HG02938 (cell line): ENCODE measurements at regions not wholly inside any gene's neighbourhood (a gene's known extent, or its start where the extent isn't known, plus 50 kb on each side); places are given as distances from the start of the nearest gene placed in this dataset.
"Not testable (repeated sequence)": the region's sequence is repeated elsewhere in the genome, so short reads cannot be mapped to it uniquely, and the experiment has no call there.

ENCODE experiments used
- ATAC-seq: cut with Tn5 transposase; IDR thresholded peaks from one replicate; pipeline ENCODE4 v1.9.1; 2021; ENCODE audit warnings: mild to moderate bottlenecking, moderate library complexity; ENCODE audit not compliant: unreplicated experiment

DNA sequence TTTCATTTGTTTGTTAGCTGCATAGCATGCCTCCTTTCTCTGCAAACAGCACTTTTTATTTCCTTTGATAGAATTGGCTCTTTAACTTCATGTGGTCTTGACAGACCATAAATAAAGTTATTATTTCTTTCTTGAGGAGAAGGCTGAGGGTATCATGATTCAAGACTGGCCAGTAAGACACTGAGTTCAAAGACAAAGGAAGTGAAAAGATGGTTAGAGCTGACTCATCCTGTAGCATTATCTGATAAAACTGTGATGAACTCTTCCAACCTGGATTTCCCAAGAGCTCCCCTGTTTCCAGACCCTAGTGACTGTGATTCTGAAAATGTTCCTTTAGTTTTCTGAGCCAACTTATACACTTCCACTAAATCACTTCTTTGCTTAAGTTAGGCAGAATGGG lies 179.3 kb upstream of the FAT3 start:
- ATAC-seq = no peak

- no peak for ATAC-seq
Measured at GRCh38 chr11:92035488-92035887, 189.1 kb upstream of the FAT3 start.

GRCh38 chr11:92027136-92027535 lies 197.5 kb upstream of the FAT3 start:
- ATAC-seq = not testable (repeated sequence)

GRCh38 chr11:92026664-92027063 lies 198.0 kb upstream of the FAT3 start:
- ATAC-seq = no peak

- ATAC-seq = no peak
Measured at GRCh38 chr11:92024788-92025187, 199.8 kb upstream of the FAT3 start.

GRCh38 chr11:92022499-92022898 lies 202.1 kb upstream of the FAT3 start:
- no peak for ATAC-seq

- no peak for ATAC-seq
Measured at GRCh38 chr11:92018332-92018731, 206.3 kb upstream of the FAT3 start.

GRCh38 chr11:92008249-92008648 lies 216.4 kb upstream of the FAT3 start:
- ATAC-seq = no peak

- ATAC-seq = no peak
Measured at GRCh38 chr11:92002568-92002967, 222.1 kb upstream of the FAT3 start.

DNA sequence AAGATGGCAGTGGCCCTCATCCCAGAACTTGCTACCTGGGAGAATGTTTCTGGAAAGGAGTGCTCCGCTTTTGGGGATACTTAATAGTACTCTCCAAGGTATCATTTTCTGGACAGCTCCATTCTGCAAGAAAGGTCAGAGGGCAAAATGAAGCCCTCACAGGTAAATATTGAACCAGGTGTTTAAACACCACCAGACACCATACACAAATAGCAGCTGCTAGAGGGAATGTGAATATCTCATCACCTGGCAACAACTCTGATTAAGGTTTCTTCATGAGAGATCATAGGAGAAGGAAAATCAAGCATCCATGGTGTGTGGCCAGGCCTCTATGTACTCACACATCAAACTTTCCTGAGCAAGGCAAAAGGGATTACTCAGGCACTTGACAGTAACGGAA lies 226.1 kb upstream of the FAT3 start:
- no peak for ATAC-seq

DNA sequence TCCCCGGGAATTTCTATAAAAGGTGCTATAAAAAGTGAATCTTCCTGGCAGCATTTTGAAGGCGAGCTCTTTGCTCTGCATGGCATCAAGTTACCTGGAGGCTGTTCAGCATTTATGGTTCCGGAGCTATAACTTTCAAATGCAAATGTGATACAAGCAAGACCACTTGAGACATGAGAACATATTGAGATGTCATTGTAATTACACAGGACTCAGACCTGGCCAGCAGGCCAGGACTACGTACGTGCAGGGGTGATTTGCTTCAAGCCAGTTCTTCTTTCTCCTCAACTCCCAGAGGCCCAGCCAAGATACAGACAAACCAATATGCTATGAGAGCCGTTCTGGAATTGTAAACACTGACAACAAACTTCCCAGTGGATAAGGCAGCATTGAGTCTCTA lies 227.4 kb upstream of the FAT3 start:
- ATAC-seq = no peak

- no peak for ATAC-seq
Measured at GRCh38 chr11:91996526-91996925, 228.1 kb upstream of the FAT3 start.

- ATAC-seq = not testable (repeated sequence)
Measured at GRCh38 chr11:91988443-91988842, 236.2 kb upstream of the FAT3 start.

DNA sequence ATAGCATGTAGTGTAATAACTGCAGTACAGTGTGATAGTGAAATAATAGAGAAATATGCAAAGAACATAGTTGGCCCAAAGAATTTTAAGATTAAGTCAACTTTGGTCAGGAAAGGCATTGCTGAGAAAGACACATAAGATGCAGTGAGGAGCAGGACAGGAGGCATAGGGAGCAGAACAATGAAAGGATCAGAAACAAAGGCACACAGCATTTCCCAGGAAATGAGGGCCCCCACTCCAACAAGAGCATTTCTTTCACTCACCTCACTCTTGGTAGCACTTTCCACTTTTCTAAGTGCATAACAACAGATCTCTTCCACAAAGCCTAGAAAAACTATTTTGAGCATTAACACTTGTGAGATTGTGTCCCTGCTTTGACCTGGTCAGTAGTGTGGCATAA lies 238.4 kb upstream of the FAT3 start:
- no peak for ATAC-seq

DNA sequence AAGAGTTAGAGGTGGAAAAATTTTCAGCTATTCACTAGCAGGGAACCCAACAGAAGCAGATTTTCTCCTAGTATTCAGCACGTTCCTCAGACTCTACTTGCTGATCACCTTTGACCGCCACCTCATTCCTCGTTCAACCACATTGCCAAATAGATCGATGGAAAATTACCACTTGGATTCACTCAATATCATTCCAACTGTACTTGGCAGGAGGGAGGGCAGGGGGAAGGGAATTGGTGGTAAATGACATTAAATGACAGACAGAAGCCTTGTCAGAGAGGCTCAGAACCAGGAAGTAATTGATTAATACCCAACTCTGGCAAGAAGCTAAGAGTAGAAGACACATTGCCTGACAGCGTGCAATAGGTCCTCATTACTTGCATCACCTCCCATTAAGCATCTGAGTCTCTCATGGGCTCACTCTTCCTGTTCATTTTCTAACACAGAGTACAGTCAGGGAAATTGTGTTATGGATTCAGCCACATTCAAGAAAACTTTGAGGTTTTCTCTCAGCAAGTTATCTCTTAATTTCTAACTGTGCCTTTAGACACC lies 240.5 kb upstream of the FAT3 start:
- ATAC-seq = no peak

DNA sequence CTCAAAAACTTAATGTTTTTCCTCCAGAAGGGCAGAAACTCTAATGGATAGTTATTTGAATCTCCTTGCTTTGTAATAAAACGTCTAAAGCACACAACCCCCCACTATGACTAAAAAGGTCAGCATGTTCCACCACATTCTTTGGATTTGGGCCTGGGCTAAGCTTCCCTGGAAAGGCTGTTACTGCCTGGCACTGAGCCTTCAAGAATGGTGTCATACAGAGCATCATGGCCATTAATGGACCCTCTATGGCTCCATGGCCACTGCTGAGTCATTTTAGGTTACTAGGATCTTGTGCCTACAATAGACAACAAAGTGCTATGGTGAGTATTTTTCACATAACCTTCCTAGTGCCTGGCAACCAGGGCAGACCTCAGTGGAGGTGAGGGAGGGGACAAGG lies 242.6 kb upstream of the FAT3 start:
- no peak for ATAC-seq

- no peak for ATAC-seq
Measured at GRCh38 chr11:91979775-91980174, 244.8 kb upstream of the FAT3 start.

- no peak for ATAC-seq
Measured at GRCh38 chr11:91978747-91979146, 245.9 kb upstream of the FAT3 start.

DNA sequence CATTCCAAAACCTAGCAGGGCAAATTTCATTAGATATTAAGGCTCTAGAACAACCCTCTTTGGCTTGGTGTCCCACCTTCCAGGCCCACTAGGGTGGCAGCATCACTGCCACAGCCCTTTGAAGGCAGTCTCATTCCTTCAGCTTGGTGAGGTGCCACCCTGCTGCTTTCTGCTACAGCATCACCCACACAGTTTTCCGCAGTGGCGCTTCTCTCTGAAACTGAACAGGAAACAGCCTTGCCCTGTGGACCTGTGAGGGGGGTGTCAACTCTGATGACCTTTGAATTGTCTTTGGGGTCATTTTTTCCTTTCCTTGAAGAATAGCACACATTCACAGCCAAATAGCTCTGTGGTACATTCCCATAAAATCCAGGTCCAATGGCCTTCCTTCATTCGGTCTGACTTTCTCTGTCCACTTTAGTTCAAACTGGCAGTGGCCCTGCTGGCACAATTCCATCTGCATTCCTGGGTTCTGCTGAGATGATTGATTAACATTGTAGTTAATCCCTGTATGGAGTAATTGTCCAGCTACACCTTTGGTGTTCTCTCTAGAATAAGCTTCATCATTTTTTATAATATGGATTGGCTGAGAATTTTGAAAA lies 251.9 kb upstream of the FAT3 start:
- no peak for ATAC-seq

DNA sequence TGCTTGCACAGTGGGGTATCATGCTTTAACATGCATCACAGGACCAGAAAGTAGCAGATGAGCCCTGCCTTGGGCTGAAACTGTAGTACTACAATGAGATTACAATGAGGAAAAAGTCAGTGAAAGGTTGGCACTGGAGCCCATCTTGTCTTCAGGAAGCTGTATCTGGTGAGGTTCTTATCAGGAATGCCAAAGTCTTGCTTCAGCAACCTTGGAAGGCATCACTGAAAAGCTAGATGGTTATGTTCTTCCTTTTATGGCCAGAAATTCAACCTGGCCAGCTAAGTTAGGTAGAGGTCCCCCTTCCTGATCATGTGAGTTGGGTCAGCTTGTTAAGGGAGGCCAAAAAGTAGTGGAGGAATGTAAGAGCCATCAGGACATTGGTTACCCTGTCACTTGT lies 254.0 kb upstream of the FAT3 start:
- ATAC-seq = no peak

- no peak for ATAC-seq
Measured at GRCh38 chr11:91969486-91969885, 255.1 kb upstream of the FAT3 start.

- ATAC-seq = no peak
Measured at GRCh38 chr11:91967691-91968045, 256.9 kb upstream of the FAT3 start.

DNA sequence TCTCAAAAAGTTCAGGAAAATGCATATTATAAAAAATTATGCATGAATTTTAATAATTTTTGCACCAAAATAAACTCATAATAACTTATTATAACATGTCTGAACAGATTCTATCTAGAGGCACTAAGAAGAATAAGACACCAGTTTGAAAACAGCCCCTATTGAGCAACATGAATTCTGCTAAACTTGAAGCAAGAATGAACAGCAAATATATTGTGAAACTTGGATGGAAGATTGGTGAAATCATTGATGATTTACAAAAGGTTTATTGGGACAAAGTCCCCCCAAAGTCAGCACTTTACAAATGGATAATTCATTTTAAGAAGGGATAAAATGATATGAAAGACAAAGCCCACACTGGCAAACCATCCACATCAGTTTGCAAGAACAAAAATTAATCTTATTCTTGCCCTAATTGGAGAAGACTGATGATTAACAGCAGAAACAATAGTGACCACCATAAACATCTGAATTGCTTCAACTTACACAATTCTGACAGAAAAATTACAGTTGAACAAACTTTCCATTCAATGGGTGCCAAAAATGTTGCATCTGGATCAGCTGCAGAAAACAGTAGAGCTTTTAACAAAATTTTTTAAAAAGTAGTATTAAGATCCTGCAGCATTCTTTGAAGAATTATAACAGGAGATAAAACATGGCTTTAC lies 257.5 kb upstream of the FAT3 start:
- ATAC-seq = no peak
